DND-41 (cell line): ENCODE measurements at regions not wholly inside any gene's neighbourhood (a gene's known extent, or its start where the extent isn't known, plus 50 kb on each side); places are given as distances from the start of the nearest gene placed in this dataset.

ENCODE experiments used
- CTCF ChIP-seq: IDR thresholded peaks from 2 replicates; pipeline ENCODE4 v1.5.1; 2012; ENCODE audit warnings: borderline replicate concordance, low read length, moderate library complexity, mild to moderate bottlenecking; ENCODE audit not compliant: poor library complexity, severe bottlenecking; ENCODE audit errors: extremely low read depth
- EZH2 ChIP-seq: IDR thresholded peaks from 3 replicates; pipeline ENCODE4 v1.6.1; 2012; ENCODE audit warnings: borderline replicate concordance, low read depth, mild to moderate bottlenecking, moderate library complexity, low read length, inconsistent platforms; ENCODE audit not compliant: severe bottlenecking

- TF ChIP-seq CTCF (no peak), EZH2 (no peak)
Measured at GRCh38 chr22:27075028-27075678, 417.8 kb downstream of the MIAT start.
